ENCODE measurements at regions not wholly inside any gene's neighbourhood (a gene's known extent, or its start where the extent isn't known, plus 50 kb on each side); places are given as distances from the start of the nearest gene placed in this dataset.

DNA sequence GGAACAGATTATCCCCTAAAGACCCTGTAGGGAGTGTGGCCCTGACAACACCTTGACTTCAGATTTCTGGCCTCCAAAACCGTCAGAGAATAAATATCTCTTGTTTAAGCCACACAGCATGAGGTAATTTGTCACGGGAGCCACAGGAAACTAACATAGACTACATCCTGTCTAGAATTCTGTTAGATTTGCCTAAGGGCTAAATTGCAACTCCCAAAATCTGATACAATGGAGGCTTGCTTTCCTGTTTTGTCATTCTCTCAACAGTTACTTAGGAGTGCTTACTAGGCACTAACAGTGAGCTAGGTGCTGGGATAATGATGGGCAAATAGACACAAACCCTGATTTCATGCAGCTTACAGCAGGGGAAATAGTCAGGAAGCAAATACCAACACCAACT, 141.6 kb downstream of the MIS18A start:
- WGBS, 2 donors, result 61 to 69% methylated on average over 2 of the region's 2 CpGs
- intact Hi-C loops (cut with DNase I), result no loop called here
- H3K9me3 ChIP-seq, result no peaks in the 10 kb centered on the region

DNA sequence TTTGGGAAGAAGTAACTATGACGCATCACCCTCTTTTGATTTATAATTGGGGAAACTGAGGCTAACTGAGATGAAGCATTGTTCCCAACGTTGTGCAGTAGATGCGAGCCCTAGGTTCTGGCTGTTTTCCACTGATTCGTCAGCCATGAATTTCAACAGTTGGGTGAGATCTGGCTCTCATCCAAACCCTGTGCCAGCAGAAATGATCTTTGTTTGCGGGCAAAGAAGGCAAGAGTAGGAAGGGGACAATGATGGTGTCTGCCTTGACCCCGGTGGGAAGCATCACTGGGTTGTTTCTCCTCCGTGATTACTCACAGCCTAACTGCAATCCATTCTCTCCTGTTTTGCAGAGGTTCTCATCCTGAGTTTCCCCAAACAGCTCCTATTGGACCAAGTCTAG, 142.3 kb downstream of the MIS18A start:
- H3K36me3 ChIP-seq, result no peaks in the 10 kb centered on the region
- 59 to 64% methylated on average over 7 of the region's 7 CpGs for WGBS, 2 donors
- intact Hi-C loops (cut with DNase I), result no loop called here
- no peaks in the 10 kb centered on the region for H3K27me3 ChIP-seq
- peak; percentile 38 to 42 for DNase-seq
- peaks cover 0 to 7% of the 10 kb centered on the region in 2 donors for H3K4me1 ChIP-seq
- TF ChIP-seq POLR2A (IDR thresholded peaks at IDR 0.05), result no peak
- H3K27ac ChIP-seq, result no peak overlapping the region
- H3K9me3 ChIP-seq, result no peaks in the 10 kb centered on the region
- H3K4me3 ChIP-seq (replicated peaks in 1 of 3), result no peak overlapping the region

More for the DNA sequence above, 141.6 kb downstream of the MIS18A start:
- Histone ChIP-seq H3K27ac (no peak overlapping the region), H3K27me3 (no peaks in the 10 kb centered on the region), H3K4me3 (replicated peaks in 1 of 3) (no peak overlapping the region), H3K4me1 (no peaks in the 10 kb centered on the region), H3K36me3 (no peaks in the 10 kb centered on the region)
- DNase-seq, result no peak
- TF ChIP-seq POLR2A (IDR thresholded peaks at IDR 0.05), result no peak
- TF ChIP-seq, protein P1, sequence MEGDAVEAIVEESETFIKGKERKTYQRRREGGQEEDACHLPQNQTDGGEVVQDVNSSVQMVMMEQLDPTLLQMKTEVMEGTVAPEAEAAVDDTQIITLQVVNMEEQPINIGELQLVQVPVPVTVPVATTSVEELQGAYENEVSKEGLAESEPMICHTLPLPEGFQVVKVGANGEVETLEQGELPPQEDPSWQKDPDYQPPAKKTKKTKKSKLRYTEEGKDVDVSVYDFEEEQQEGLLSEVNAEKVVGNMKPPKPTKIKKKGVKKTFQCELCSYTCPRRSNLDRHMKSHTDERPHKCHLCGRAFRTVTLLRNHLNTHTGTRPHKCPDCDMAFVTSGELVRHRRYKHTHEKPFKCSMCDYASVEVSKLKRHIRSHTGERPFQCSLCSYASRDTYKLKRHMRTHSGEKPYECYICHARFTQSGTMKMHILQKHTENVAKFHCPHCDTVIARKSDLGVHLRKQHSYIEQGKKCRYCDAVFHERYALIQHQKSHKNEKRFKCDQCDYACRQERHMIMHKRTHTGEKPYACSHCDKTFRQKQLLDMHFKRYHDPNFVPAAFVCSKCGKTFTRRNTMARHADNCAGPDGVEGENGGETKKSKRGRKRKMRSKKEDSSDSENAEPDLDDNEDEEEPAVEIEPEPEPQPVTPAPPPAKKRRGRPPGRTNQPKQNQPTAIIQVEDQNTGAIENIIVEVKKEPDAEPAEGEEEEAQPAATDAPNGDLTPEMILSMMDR (IDR thresholded peaks at IDR 0.05), result no peak

DNA sequence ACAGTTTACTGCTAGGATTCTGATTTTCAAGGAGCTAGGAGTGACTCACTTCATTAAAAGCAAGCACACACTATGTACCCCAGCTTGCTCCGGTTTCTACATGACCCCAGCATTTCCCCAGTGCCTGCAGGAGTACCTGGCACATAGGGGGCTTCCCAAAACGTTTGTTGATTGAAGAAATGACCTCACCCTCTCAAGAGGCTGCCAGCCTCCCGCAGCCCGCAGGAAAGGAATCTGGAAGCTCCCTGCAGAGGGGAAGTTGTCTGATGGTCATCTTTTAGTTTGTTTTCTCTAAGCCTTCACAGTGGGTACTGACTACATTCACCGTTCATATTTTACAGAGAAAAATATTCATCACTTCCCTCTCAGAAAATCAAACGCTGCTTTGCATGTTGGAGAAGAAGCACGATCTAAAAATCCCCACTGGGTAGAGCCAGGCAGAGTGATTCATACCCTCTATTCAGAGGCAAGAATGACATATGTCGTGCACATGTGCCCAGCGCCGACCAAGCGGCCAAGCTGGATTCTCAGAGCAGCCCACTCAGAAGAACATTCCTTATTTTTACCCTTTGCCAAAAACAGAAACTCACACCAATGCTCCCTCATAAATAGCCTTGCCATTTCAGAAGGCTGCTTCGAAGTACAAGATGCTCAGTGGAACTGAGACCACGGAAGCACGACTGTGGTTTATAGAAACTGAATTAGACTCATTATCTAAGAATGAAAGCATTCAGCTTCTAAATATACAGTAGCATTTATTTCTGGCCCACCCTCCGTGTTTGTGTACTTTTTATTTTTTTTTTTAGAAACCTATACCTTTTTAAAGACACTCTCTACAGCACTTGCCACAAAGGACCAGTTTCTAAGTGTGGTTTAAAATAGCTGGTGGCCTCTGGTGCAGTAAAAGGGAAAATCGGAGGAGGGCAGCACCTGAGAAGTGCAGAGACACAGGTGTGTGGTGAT, 143.2 kb downstream of the MIS18A start:
- DNase-seq, result no peak
- Histone ChIP-seq H3K27me3 (no peaks in the 10 kb centered on the region), H3K9me3 (no peaks in the 10 kb centered on the region), H3K4me1 (peaks cover 0 to 7% of the 10 kb centered on the region in 2 donors), H3K27ac (no peak overlapping the region), H3K36me3 (no peaks in the 10 kb centered on the region), H3K4me3 (replicated peaks in 1 of 3) (no peak overlapping the region)
- intact Hi-C loops (cut with DNase I), result no loop called here
- TF ChIP-seq, protein P1 (IDR thresholded peaks at IDR 0.05), result no peak
- TF ChIP-seq POLR2A (IDR thresholded peaks at IDR 0.05), result no peak
- 54 to 57% methylated on average over 15 to 16 of the region's 16 CpGs for WGBS, 2 donors

DNA sequence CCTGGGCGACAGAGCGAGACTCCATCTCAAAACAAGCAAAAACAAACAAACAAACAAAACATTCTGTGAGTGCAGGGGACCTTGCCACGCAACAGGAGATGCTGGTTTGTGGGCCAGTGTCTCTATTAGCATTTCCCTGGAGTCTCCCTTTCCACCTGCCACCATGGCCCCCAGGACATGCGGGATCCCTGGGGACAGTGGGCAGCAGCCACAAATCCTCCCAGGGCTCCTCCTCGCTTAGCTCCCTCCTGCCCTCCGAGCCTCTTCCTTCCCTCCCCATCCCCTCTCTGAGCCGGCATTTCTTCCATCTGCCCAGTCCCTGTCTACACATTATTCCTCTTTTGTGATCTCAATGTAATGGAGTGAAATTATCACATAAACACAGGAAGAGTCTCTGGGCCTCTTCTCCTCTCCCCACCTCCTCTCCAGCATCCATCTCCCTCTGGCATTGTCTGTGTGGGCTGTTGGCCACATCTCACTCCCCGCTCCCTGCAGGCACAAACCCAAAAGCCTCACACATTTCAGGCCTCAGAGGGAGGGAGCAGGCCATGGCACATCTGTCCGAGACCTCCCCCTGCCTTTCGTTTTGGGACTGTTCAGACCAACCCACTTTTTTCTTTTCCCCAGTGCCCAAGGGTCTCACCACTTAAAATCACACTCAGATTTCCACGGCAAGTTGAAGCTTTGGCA, 144.3 kb downstream of the MIS18A start:
- Histone ChIP-seq H3K4me1 (peaks cover 0 to 7% of the 10 kb centered on the region in 2 donors), H3K27ac (no peak overlapping the region), H3K36me3 (no peaks in the 10 kb centered on the region), H3K4me3 (replicated peaks in 1 of 3) (no peak overlapping the region), H3K27me3 (no peaks in the 10 kb centered on the region), H3K9me3 (no peaks in the 10 kb centered on the region)
- intact Hi-C loops (cut with DNase I), result no loop called here
- no peak for DNase-seq
- TF ChIP-seq, protein P1 (IDR thresholded peaks at IDR 0.05), result no peak
- no peak for TF ChIP-seq POLR2A (IDR thresholded peaks at IDR 0.05)
- WGBS, 2 donors, result 71 to 75% methylated on average over 11 of the region's 11 CpGs

DNA sequence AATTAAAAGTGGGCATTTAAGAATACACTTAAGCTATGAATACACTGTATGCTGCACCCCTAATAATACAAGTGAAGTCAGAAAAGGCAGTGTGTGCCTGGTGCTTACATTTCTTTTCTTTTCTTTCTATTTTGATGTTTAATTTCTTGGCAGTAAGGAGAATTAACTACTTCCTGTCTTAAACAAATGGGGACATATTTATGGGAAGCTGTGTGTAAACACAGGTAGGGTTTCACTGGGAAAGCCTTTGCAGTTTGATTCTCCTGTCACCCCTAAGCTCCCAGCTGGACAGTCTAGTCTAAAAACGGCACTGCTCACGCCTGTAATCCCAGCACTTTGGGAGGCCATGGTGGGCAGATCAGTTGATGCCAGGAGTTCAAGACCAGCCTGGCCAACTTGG, 146.0 kb downstream of the MIS18A start:
- Histone ChIP-seq H3K4me1 (peaks cover 0 to 7% of the 10 kb centered on the region in 2 donors), H3K27ac (no peak overlapping the region), H3K4me3 (replicated peaks in 1 of 3) (no peak overlapping the region), H3K36me3 (no peaks in the 10 kb centered on the region), H3K27me3 (no peaks in the 10 kb centered on the region), H3K9me3 (no peaks in the 10 kb centered on the region)
- TF ChIP-seq, protein P1 (IDR thresholded peaks at IDR 0.05), result no peak
- TF ChIP-seq POLR2A (IDR thresholded peaks at IDR 0.05), result no peak
- intact Hi-C loops (cut with DNase I), result no loop called here
- 86 to 92% methylated on average over 2 of the region's 2 CpGs for WGBS, 2 donors
- DNase-seq, result no peak
